H1 (cell line): ENCODE measurements at regions not wholly inside any gene's neighbourhood (a gene's known extent, or its start where the extent isn't known, plus 50 kb on each side); places are given as distances from the start of the nearest gene placed in this dataset.

ENCODE experiments used
- CHD1 ChIP-seq: IDR thresholded peaks from 2 replicates; pipeline ENCODE4 v1.6.1; 2012; ENCODE audit warnings: low read depth, low read length, improper control_type of control experiment
- SIRT6 ChIP-seq: IDR thresholded peaks from one replicate; pipeline ENCODE4 v1.7.1; 2012; ENCODE audit warnings: low read length, inconsistent platforms

DNA sequence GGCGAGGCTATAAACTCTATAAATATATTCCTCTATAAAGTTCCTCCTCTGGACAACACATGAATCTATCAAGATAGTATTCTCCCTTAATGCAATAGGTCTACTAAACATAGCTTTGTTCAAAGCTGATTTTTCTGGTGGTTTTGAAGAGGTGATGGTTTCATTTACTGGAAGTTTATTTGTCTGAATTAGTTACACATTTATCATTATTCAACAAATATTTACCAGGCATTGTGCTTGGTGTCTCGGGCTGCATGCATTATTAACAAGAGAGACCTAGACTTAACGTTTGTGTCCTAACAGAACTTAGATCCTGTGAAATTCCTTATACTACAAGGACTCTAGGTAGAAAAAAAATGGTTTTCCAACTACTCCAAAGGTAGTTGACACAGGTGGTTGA lies 511.4 kb upstream of the B3GALT2 start (continued):
- TF ChIP-seq CHD1 (no peak), SIRT6 (no peak)
